EL (cell line): ENCODE measurements at regions not wholly inside any gene's neighbourhood (a gene's known extent, or its start where the extent isn't known, plus 50 kb on each side); places are given as distances from the start of the nearest gene placed in this dataset.
"Not testable (repeated sequence)": the region's sequence is repeated elsewhere in the genome, so short reads cannot be mapped to it uniquely, and the experiment has no call there.

Experiments
- DNase-seq: peaks from one replicate; pipeline ENCODE4 v3.0.0-alpha.2; 2016

GRCh38 chr19:32067685-32068084 lies 277.7 kb upstream of the ZNF507 start:
- no peak for DNase-seq

- DNase-seq = no peak
Observed at GRCh38 chr19:32068793-32069192, 276.6 kb upstream of the ZNF507 start.

GRCh38 chr19:32070101-32070500 lies 275.3 kb upstream of the ZNF507 start:
- DNase-seq = no peak

- no peak for DNase-seq
Observed at GRCh38 chr19:32082028-32082427, 263.4 kb upstream of the ZNF507 start.

GRCh38 chr19:32084756-32085363 lies 260.6 kb upstream of the ZNF507 start:
- not testable (repeated sequence) for DNase-seq

- no peak for DNase-seq
Observed at GRCh38 chr19:32091241-32091640, 254.2 kb upstream of the ZNF507 start.

GRCh38 chr19:32097011-32097410 lies 248.4 kb upstream of the ZNF507 start:
- DNase-seq = no peak

GRCh38 chr19:32097620-32098019 lies 247.8 kb upstream of the ZNF507 start:
- no peak for DNase-seq

- DNase-seq = no peak
Observed at GRCh38 chr19:32098968-32099367, 246.4 kb upstream of the ZNF507 start.

GRCh38 chr19:32101206-32101605 lies 244.2 kb upstream of the ZNF507 start:
- DNase-seq = no peak

GRCh38 chr19:32103541-32103940 lies 241.9 kb upstream of the ZNF507 start:
- DNase-seq = no peak

- DNase-seq = no peak
Observed at GRCh38 chr19:32104153-32104849, 241.1 kb upstream of the ZNF507 start.

- no peak for DNase-seq
Observed at GRCh38 chr19:32104850-32105235, 240.6 kb upstream of the ZNF507 start.

GRCh38 chr19:32105527-32106310 lies 239.7 kb upstream of the ZNF507 start:
- DNase-seq = no peak

GRCh38 chr19:32122258-32122657 lies 223.2 kb upstream of the ZNF507 start:
- no peak for DNase-seq

GRCh38 chr19:32123355-32123940 lies 222.0 kb upstream of the ZNF507 start:
- DNase-seq = no peak

- DNase-seq = no peak
Observed at GRCh38 chr19:32124585-32124984, 220.8 kb upstream of the ZNF507 start.

- no peak for DNase-seq
Observed at GRCh38 chr19:32129141-32129540, 216.3 kb upstream of the ZNF507 start.

GRCh38 chr19:32130332-32130731 lies 215.1 kb upstream of the ZNF507 start:
- DNase-seq = no peak

- DNase-seq = no peak
Observed at GRCh38 chr19:32131005-32131404, 214.4 kb upstream of the ZNF507 start.

GRCh38 chr19:32138416-32138815 lies 207.0 kb upstream of the ZNF507 start:
- no peak for DNase-seq

- no peak for DNase-seq
Observed at GRCh38 chr19:32141840-32142511, 203.4 kb upstream of the ZNF507 start.

GRCh38 chr19:32146664-32147063 lies 198.7 kb upstream of the ZNF507 start:
- no peak for DNase-seq
